Right cardiac atrium (tissue), 5 donors: ENCODE measurements at regions not wholly inside any gene's neighbourhood (a gene's known extent, or its start where the extent isn't known, plus 50 kb on each side); places are given as distances from the start of the nearest gene placed in this dataset.

Source experiments
- ATAC-seq, 2 donors: fragments of 200-7000 bp; cut with Tn5 transposase; one replicate each; pipeline versions ENCODE4 v1.8.0 to v1.9.1; 2020; ENCODE audit warnings: moderate library complexity in 2 of 2, mild to moderate bottlenecking in 1 of 2
- DNase-seq, 3 donors: peaks; one replicate each; pipeline ENCODE4 v3.0.0-alpha.2; 2020
- H3K27ac ChIP-seq: one replicate; pipeline ENCODE4 v1.5.1; 2013; ENCODE audit warnings: mild to moderate bottlenecking, low read length, control low read depth, moderate library complexity
- H3K27me3 ChIP-seq: one replicate; pipeline ENCODE4 v1.6.1; 2013; ENCODE audit not compliant: control insufficient read depth, insufficient read depth
- H3K4me1 ChIP-seq: one replicate; pipeline ENCODE4 v1.6.1; 2013; ENCODE audit warnings: low read length; ENCODE audit not compliant: control insufficient read depth, insufficient read depth
- H3K4me3 ChIP-seq: one replicate; pipeline ENCODE4 v1.5.1; 2013; ENCODE audit warnings: low read length, control low read depth
- H3K9me3 ChIP-seq: one replicate; pipeline ENCODE4 v1.6.1; 2013; ENCODE audit warnings: low read length; ENCODE audit not compliant: control insufficient read depth
- WGBS: extraction: QIAGEN DNeasy Blood & Tissue Kit; methylation state at CpG from one replicate; pipeline ENCODE4 v1.1.7; 2013; 5-methylcytosine and 5-hydroxymethylcytosine counted together
- intact Hi-C, 4 donors: fragments of 100-400 bp; cut with DNase I; formaldehyde crosslinking; loops; one replicate each; pipeline versions ENCODE4 v1.11.0 to v1.14.0; 2022 to 2023
- donor health status: healthy with polysubstance abuse.
- donor health status: DM: no; HTN: yes; CAD: no.
- donor health status: DM: no; HTN: no; CAD: no.
- donor health status: DM: no; HTN: yes; CAD: no; lungs with severe emphysema.
- donor health status: DM: yes; HTN: yes; CAD: no.

DNA sequence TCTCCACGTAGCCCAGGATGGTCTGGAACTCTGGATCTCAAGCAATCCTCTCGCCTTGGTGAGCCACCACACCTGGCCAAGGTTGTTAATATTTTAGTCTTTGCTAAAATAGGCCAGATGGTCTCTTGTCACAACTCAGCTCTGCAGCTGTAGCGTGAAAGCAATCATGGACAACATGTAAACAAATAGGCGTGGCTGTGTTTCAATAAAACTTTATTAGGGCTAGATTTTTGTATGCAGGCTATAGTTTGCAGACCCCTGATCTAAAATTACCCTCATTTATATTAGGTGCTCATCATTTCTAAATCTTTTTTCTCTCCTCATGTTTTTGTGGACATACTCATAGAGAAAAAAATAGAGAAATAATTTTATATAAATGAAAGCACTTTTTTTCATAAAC, 72.1 kb upstream of the SLC28A3 start:
- no peak overlapping the region for H3K27ac ChIP-seq
- DNase-seq, result no peak
- no peaks in the 10 kb centered on the region for H3K9me3 ChIP-seq
- H3K27me3 ChIP-seq, result no peaks in the 10 kb centered on the region
- ATAC-seq, result no peak
- intact Hi-C loops, result no loop called here
- peaks cover 2% of the 10 kb centered on the region for H3K4me1 ChIP-seq
- 80% methylated on average over 4 of the region's 4 CpGs for WGBS
- no peak overlapping the region for H3K4me3 ChIP-seq

DNA sequence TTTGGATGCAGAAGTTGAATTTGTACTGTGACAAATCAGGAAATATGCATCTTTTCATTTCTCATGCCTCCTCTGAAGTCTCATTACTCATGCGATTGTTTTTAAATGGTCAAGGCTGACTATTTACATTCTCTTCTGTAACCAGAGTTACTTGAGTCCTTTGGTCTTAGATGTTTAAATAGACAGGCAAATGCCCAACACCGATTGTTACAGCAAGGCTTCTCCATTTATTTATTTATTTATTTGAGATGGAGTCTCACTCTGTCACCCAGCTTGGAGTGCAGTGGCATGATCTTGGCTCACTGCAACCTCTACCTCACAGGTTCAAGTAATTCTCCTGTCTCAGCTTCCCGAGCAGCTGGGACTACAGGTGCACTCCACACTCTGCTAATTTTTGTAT, 72.7 kb upstream of the SLC28A3 start:
- H3K4me1 ChIP-seq, result peaks cover 2% of the 10 kb centered on the region
- ATAC-seq, result no peak
- no peak for DNase-seq
- 89% methylated on average over 3 of the region's 3 CpGs for WGBS
- intact Hi-C loops, result no loop called here
- no peaks in the 10 kb centered on the region for H3K9me3 ChIP-seq
- H3K4me3 ChIP-seq, result no peak overlapping the region
- H3K27me3 ChIP-seq, result no peaks in the 10 kb centered on the region
- H3K27ac ChIP-seq, result no peak overlapping the region

DNA sequence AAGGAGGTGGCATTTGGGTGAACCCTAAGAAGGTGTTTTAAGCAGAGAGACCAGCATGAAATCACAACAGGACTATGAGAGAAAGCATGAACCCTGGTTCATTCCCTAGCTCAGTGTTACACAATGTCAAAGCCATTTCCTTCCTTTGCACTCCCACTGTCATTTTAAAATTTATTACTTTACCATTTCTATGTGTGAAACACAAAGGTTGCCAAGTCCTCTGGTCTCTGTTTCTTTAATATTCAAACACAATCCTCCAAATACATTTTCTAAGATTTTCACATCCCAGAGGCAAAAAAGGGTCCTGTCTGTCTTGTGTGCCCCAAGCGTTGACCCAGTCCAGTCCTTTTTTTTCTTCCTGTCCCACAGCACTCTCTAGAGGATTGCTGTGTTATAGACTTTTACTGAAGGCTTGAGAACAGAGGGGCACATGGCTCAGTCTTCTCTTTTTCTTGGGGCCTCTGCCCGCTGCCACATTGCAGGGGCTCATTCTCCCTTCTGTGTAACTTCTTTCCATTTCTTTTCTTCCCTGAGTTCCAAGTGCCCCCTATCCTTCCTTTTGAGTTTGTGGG, 78.6 kb upstream of the SLC28A3 start:
- H3K27me3 ChIP-seq, result no peaks in the 10 kb centered on the region
- H3K4me3 ChIP-seq, result no peak overlapping the region
- intact Hi-C loops, result no loop called here
- peaks cover 2% of the 10 kb centered on the region for H3K4me1 ChIP-seq
- peaks cover 2% of the 10 kb centered on the region for H3K9me3 ChIP-seq
- ATAC-seq (no peak), DNase-seq (no peak)
- WGBS, result 43% methylated on average over 2 of the region's 2 CpGs
- H3K27ac ChIP-seq, result no peak overlapping the region

DNA sequence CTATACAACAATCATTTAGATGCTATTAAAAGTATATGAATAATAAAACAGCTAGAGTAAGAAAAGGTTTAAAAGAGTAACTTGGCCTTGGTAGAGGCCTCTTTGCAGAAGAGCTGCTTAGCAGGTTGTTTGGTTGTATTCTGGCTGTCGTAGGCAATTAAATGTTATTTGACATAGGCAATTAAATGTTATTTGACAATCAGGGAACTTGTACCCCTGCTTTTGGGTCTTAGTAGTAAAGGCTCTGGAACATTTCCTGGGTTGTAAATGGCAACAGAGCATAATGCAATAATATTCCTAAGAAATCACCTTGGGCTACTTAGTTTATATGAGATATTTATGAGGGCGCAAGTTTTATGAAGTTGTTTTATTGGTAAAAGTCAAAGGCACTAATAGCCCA, 84.4 kb upstream of the SLC28A3 start:
- WGBS, result 97% methylated on average over 2 of the region's 2 CpGs
- intact Hi-C loops, result no loop called here
- no peaks in the 10 kb centered on the region for H3K27me3 ChIP-seq

DNA sequence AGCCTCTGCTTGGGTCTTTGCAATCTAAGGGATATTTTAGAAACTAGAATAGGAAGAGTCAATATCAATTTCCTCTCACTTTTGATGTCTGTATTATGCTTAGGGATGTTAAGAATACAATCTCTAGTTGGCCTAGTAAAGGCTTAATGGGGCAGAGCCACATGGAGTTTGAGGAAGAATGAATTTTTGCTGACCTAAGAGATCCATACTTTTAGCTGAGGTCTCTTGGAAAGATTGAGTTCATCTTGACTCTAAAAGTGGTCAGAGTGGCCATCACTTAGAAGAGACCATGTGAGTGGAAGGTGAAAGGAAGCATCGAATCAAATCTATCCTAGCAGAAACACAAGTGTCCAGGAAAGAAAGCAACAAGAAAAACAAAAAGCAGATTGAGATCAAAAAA, 92.2 kb upstream of the SLC28A3 start:
- DNase-seq (no peak), ATAC-seq (no peak)
- 94% methylated on average over 1 of the region's 1 CpG for WGBS
- Histone ChIP-seq H3K9me3 (no peaks in the 10 kb centered on the region), H3K4me3 (no peak overlapping the region), H3K4me1 (peaks cover 4% of the 10 kb centered on the region), H3K27me3 (no peaks in the 10 kb centered on the region), H3K27ac (no peak overlapping the region)
- intact Hi-C loops, result no loop called here

More for the DNA sequence above, 84.4 kb upstream of the SLC28A3 start:
- peaks cover 2% of the 10 kb centered on the region for H3K9me3 ChIP-seq
- no peak overlapping the region for H3K4me3 ChIP-seq
- DNase-seq (no peak), ATAC-seq (no peak)
- H3K4me1 ChIP-seq, result no peaks in the 10 kb centered on the region
- H3K27ac ChIP-seq, result no peak overlapping the region

DNA sequence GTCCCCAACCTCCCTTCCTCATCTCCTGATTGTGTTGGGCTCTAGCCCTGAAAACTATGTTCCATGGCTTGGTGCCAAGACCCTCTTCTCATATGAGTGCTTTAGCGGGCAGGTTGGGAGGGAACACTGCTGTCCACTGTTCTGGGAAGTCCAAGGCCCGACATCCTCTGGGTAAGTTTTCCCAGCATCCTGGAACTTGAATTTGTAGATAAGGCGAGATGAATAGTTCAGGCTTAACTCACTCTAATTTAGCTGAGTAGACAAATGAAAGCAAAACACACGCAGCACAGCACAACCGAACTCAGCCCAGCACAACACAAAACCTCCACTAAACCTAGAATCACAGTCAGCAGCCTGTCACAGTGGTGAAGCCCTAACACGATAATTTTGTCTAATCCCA, 95.3 kb upstream of the SLC28A3 start:
- intact Hi-C loops, result no loop called here
- Histone ChIP-seq H3K9me3 (no peaks in the 10 kb centered on the region), H3K27ac (peak overlapping the region; percentile 56), H3K4me3 (peak overlapping the region; percentile 3), H3K4me1 (peaks cover 4% of the 10 kb centered on the region), H3K27me3 (no peaks in the 10 kb centered on the region)
- ATAC-seq (peak; percentile 41 to 55), DNase-seq (no peak)
- WGBS, result 23% methylated on average over 6 of the region's 6 CpGs

DNA sequence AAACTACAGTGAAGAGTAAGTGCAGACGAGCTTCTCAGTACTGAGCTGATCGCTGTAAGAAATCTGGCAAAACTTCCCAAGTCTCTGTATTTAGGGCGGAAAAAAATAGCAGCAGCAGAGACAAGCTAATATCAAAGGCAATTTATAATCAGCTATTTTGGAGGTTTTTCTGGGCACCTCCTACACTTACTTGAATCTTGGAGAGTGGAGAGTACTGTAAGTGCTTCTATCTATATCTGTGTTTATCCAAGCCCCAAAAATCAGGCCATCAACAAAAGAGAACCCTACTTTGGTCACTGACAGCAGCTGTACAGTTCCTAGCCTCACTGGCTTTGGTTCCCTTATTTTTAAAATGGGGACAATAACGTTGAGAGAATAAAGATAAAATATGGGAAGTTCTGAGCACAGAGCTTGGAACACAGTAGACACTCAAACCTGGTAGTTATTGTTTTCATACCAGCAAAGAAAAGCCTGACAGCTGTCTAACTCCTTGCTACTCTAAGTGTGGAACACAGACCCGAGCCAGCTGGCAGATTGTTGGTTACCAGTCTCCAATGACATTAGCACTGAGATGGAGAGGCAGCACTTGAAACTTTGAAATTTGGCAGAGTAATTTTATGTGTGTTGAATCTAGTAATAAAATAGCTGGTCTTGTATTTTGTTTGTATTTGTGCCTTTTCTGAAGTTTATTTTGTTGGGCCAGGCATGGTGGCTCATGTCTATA, 96.0 kb upstream of the SLC28A3 start:
- intact Hi-C loops, result no loop called here
- WGBS, result 32% methylated on average over 5 of the region's 5 CpGs
- Histone ChIP-seq H3K4me1 (peaks cover 4% of the 10 kb centered on the region), H3K27ac (peak overlapping the region; percentile 56), H3K9me3 (no peaks in the 10 kb centered on the region), H3K27me3 (no peaks in the 10 kb centered on the region), H3K4me3 (peak overlapping the region; percentile 3)
- DNase-seq (peak; percentile 64 to 93 (median 87)), ATAC-seq (peak; percentile 91 to 94)

DNA sequence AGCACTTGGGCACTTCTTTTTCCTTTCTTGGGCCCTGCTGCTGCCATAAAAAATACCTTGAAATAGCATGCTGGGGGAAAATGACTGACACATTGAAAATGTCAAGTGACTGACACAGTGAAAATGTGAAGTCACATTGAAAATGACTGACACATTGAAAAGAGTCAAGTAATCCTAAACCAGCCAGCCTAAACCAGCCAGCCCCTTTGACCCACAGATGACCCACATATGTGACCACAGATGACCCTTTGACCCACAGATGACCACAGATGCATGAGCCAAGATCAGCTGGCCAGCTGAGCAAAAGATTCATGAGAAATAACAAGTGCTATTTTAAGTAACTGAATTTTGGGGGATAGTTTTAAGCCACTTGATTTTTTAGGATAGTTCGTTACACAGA, 97.8 kb upstream of the SLC28A3 start:
- intact Hi-C loops, result no loop called here
- ATAC-seq, result no peak
- peaks cover 4% of the 10 kb centered on the region for H3K4me1 ChIP-seq
- WGBS, result 83% methylated on average over 1 of the region's 1 CpG
- no peaks in the 10 kb centered on the region for H3K27me3 ChIP-seq
- no peaks in the 10 kb centered on the region for H3K9me3 ChIP-seq
- H3K4me3 ChIP-seq, result no peak overlapping the region
- no peak for DNase-seq
- H3K27ac ChIP-seq, result no peak overlapping the region

DNA sequence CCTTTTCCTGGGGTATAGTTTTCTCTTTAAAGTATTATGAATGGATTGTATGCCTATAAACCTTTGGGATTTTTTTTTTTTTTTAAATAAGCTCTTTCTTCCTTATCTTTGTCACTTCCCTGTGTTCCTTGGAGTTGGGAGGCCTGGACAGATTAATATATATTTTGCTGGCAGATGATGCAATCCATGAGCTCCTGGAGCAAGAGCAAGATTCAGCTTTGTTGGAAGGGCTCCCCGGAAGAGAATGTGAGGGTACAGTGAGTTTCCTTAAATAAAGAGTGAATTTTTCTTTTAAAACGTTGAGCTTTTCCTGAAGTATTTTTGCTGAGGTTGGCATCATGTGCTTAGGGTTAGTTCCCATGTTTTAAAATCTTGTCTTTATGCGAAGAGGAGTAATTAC, 98.7 kb upstream of the SLC28A3 start:
- Histone ChIP-seq H3K27ac (no peak overlapping the region), H3K4me3 (no peak overlapping the region), H3K27me3 (no peaks in the 10 kb centered on the region), H3K4me1 (peaks cover 4% of the 10 kb centered on the region), H3K9me3 (no peaks in the 10 kb centered on the region)
- DNase-seq (no peak), ATAC-seq (no peak)
- WGBS, result 42% methylated on average over 3 of the region's 3 CpGs
- intact Hi-C loops, result no loop called here

DNA sequence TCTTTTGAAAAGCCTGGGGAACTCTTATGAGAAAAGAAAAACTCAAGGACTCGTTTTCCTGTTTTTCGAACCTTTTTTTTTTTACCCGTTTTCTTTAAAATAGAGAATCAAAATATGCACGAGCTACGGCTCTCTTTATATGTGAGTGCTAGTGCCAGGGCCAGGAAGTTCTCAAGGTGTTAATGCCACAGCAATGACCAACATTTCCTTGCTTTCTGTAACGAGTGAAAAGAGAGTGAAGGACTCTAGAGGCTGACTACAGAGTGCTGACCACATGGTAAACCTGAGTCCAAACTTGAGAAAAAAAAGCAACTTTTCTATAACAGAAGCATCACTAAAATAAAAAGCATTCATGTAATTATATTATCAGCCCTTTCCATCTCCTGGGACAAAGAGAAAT, 102.2 kb upstream of the SLC28A3 start:
- Histone ChIP-seq H3K27ac (no peak overlapping the region), H3K27me3 (no peaks in the 10 kb centered on the region), H3K9me3 (no peaks in the 10 kb centered on the region), H3K4me1 (no peaks in the 10 kb centered on the region), H3K4me3 (no peak overlapping the region)
- intact Hi-C loops, result no loop called here
- DNase-seq (no peak), ATAC-seq (no peak)
- 71% methylated on average over 6 of the region's 6 CpGs for WGBS

DNA sequence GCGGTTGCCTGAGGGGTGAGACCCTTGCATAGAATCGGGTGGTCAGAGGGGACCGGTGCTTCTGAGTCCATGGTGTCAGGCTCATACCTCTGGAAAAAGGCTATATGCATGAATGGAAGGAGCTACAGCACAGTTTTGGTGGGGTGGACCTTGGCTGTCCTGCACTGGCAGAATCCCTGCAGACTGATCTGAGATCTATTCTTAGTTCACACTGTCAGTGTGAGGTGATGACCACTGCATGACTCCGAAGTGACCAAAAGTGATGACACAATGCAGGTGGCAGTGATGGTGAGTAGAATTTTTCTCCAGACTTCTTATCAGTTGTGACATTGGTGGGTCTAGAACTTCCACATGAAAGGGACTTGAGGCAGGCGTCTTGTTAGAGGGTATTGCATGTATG, 105.2 kb upstream of the SLC28A3 start:
- H3K27ac ChIP-seq, result peak overlapping the region; percentile 89
- H3K27me3 ChIP-seq, result no peaks in the 10 kb centered on the region
- DNase-seq (peak in 1 of 3 donors; percentile 58), ATAC-seq (peak; percentile 91 to 92)
- WGBS, result 68% methylated on average over 5 of the region's 5 CpGs
- H3K4me3 ChIP-seq, result no peak overlapping the region
- H3K9me3 ChIP-seq, result no peaks in the 10 kb centered on the region
- intact Hi-C loops, result no loop called here
- no peaks in the 10 kb centered on the region for H3K4me1 ChIP-seq
